Uterus (tissue), 2 donors: ENCODE measurements at regions not wholly inside any gene's neighbourhood (a gene's known extent, or its start where the extent isn't known, plus 50 kb on each side); places are given as distances from the start of the nearest gene placed in this dataset.

ENCODE experiments used
- CTCF ChIP-seq, 4 experiments: fragments of 200-600 bp in 2 of 4; fragments of 450-650 bp in 2 of 4; sonication (generic) in 2 of 4; IDR thresholded peaks; one replicate each; pipeline ENCODE4 v1.5.1; 2016 to 2019; ENCODE audit warnings: antibody characterized with exemption in 4 of 4, mild to moderate bottlenecking in 2 of 4, moderate library complexity in 1 of 4
- POLR2A ChIP-seq, 2 donors: fragments of 450-650 bp; IDR thresholded peaks; one replicate each; pipeline ENCODE4 v1.6.1; 2016; ENCODE audit warnings: antibody characterized with exemption in 2 of 2, mild to moderate bottlenecking in 1 of 2, moderate library complexity in 1 of 2

GRCh38 chr3:194955546-194955945 lies 269.9 kb downstream of the FAM43A start:
- TF ChIP-seq CTCF (IDR thresholded peaks at IDR 0.05) (no peak), POLR2A (IDR thresholded peaks at IDR 0.05) (no peak)
